Fibroblast of lung (primary cell): ENCODE measurements at regions not wholly inside any gene's neighbourhood (a gene's known extent, or its start where the extent isn't known, plus 50 kb on each side); places are given as distances from the start of the nearest gene placed in this dataset.

Experiments
- DNase-seq, 2 donors: peaks; one replicate each; pipeline versions ENCODE4 v3.0.0 to v3.0.0-alpha.2; 2010; ENCODE audit warnings: low read depth in 2 of 2
- H2AFZ ChIP-seq: 2 replicates; pipeline ENCODE4 v1.5.1; 2012; ENCODE audit warnings: low read length, control low read depth, inconsistent platforms
- H3K27ac ChIP-seq: 2 replicates; pipeline ENCODE4 v1.5.1; 2011; ENCODE audit warnings: low read length, control low read depth; ENCODE audit not compliant: insufficient read depth
- H3K27me3 ChIP-seq: 2 replicates; pipeline ENCODE4 v1.5.1; 2011; ENCODE audit warnings: mild to moderate bottlenecking, low read length; ENCODE audit not compliant: control insufficient read depth, insufficient read depth
- H3K36me3 ChIP-seq: 2 replicates; pipeline ENCODE4 v1.5.1; 2011; ENCODE audit warnings: low read length; ENCODE audit not compliant: control insufficient read depth, insufficient read depth
- H3K4me1 ChIP-seq: 2 replicates; pipeline ENCODE4 v1.5.1; 2011; ENCODE audit warnings: low read length; ENCODE audit not compliant: control insufficient read depth, insufficient read depth; ENCODE audit errors: extremely low read depth
- H3K4me2 ChIP-seq: 2 replicates; pipeline ENCODE4 v1.5.1; 2011; ENCODE audit warnings: low read length, control low read depth; ENCODE audit not compliant: insufficient read depth; ENCODE audit errors: extremely low read depth
- H3K4me3 ChIP-seq, 4 experiments: fragments of 200-600 bp in 1 of 4; sonication (generic) in 1 of 4; replicated peaks in 1 of 4; 2 replicates each; pipeline ENCODE4 v1.5.1; 2011 to 2016; ENCODE audit warnings: low read length in 4 of 4, low read depth in 3 of 4, mild to moderate bottlenecking in 3 of 4, control low read depth in 2 of 4, inconsistent platforms in 1 of 4, mixed read lengths in 1 of 4; ENCODE audit not compliant: insufficient read depth in 1 of 4; ENCODE audit errors: control extremely low read depth in 1 of 4
- H3K79me2 ChIP-seq: 2 replicates; pipeline ENCODE4 v1.5.1; 2012; ENCODE audit warnings: mild to moderate bottlenecking, low read length, inconsistent platforms; ENCODE audit not compliant: control insufficient read depth, insufficient read depth
- H3K9ac ChIP-seq: 2 replicates; pipeline ENCODE4 v1.5.1; 2011; ENCODE audit warnings: mild to moderate bottlenecking, low read length, control low read depth; ENCODE audit not compliant: insufficient read depth
- H3K9me3 ChIP-seq: 2 replicates; pipeline ENCODE4 v1.5.1; 2012; ENCODE audit warnings: low read depth, low read length; ENCODE audit not compliant: control insufficient read depth, insufficient read depth
- H4K20me1 ChIP-seq: 2 replicates; pipeline ENCODE4 v1.5.1; 2011; ENCODE audit warnings: low read length; ENCODE audit not compliant: control insufficient read depth, insufficient read depth; ENCODE audit errors: extremely low read depth
- EZH2 ChIP-seq: IDR thresholded peaks from 2 replicates; pipeline ENCODE4 v1.5.1; 2012; ENCODE audit warnings: low read length, control low read depth, mild to moderate bottlenecking; ENCODE audit errors: missing control alignments
- TF ChIP-seq, protein P1 (sequence below), 2 donors: IDR thresholded peaks in 1 of 2; conservative IDR thresholded peaks in 1 of 2; 1 replicate in 1 of 2; 2 replicates in 1 of 2; pipeline ENCODE4 v1.5.1; 2011 to 2012; ENCODE audit warnings: low read length in 2 of 2, control low read depth in 1 of 2, inconsistent platforms in 1 of 2, low read depth in 1 of 2, mild to moderate bottlenecking in 1 of 2

DNA sequence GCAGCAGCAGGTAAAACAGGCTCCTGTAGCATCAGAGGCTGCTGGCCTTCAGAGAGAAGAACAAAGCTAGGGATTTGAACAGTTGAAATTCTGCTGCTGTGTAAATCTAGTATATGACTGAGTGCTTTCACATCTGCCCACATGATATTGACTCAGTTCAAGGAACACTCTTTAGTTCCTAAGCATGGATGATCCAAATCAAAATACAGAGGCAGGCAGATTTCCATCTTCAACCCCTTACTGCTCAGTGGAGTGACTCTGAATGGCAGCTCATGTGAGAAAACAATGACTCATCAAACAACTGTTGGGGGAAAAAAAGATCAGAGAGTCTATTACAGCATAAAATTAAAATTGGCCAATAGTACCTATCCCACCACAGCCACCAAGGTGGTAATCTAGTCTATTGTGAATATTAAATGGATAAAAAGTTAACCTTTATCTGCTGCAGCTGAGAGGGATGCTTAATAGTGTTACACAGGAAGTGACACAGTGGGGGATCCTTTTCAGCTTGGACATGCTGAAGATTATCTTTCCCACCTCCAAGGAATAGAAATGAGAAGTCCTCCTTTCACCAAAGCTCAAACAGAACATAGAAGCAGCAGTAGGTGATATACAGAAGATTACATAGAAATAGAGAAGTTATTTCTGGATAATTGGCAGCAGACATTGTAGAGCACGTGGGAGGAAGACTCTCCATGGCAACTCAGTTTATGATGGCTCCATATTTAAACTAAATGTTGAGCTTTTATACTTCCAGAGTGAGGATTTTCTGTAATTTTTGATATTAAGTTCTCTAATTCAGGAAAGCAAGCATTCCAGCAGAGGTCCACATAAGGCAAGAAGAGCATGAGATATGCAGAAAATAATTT is 239.7 kb upstream of the ERCC4 start:
- Histone ChIP-seq H3K4me3 (no peak overlapping the region), H3K4me2 (no peak overlapping the region), H4K20me1 (no peaks in the 10 kb centered on the region), H3K9me3 (no peaks in the 10 kb centered on the region), H3K36me3 (no peaks in the 10 kb centered on the region), H3K4me1 (no peaks in the 10 kb centered on the region), H3K27ac (no peak overlapping the region), H2AFZ (no peak overlapping the region), H3K9ac (no peak overlapping the region), H3K79me2 (no peaks in the 10 kb centered on the region), H3K27me3 (no peaks in the 10 kb centered on the region)
- no peak for DNase-seq
- TF ChIP-seq, protein P1, sequence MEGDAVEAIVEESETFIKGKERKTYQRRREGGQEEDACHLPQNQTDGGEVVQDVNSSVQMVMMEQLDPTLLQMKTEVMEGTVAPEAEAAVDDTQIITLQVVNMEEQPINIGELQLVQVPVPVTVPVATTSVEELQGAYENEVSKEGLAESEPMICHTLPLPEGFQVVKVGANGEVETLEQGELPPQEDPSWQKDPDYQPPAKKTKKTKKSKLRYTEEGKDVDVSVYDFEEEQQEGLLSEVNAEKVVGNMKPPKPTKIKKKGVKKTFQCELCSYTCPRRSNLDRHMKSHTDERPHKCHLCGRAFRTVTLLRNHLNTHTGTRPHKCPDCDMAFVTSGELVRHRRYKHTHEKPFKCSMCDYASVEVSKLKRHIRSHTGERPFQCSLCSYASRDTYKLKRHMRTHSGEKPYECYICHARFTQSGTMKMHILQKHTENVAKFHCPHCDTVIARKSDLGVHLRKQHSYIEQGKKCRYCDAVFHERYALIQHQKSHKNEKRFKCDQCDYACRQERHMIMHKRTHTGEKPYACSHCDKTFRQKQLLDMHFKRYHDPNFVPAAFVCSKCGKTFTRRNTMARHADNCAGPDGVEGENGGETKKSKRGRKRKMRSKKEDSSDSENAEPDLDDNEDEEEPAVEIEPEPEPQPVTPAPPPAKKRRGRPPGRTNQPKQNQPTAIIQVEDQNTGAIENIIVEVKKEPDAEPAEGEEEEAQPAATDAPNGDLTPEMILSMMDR (conservative IDR thresholded peaks at IDR 0.05 in 1 of 2, IDR thresholded peaks at IDR 0.05 in 1 of 2; ENCODE audit: low read depth in 1 of 2, low read length in 2 of 2): no peak
- TF ChIP-seq EZH2: no peak

DNA sequence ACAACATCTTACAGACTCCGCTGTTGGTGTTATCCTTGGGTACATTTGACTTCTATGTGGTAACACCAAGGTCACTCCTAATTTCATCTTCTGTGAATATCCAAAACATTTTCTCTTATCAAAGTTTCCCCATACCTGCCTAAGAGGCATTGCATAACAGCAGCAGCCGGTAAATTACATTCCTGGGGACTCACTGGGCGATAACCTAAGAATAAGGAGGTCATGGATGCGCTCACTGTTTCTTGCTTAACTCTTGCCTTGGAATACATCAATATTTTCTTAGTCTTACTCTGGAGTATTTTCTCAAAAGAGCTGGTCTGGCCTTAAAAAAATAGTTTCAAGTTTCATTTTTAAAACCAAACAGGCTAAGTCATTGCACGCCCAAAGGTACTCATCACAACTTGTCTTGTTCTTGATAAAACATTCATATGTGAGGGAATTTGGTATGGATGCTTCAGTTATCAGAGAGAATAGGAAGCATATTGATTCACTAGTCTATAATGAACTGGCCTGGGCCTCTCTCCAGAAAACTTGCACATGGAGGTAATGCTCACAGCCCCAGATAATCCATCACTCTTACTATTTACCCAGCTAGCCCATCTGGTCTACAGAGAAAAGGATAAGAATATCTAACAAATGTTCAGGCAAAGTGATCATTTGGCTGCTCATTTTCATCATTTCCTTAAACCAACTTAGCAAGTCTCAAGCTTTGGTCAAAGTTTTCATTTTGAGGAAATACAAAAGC is 235.0 kb upstream of the ERCC4 start:
- H3K27me3 ChIP-seq: no peaks in the 10 kb centered on the region
- no peak overlapping the region for H2AFZ ChIP-seq
- no peak overlapping the region for H3K9ac ChIP-seq
- no peaks in the 10 kb centered on the region for H3K4me1 ChIP-seq
- H3K36me3 ChIP-seq: no peaks in the 10 kb centered on the region
- H3K4me2 ChIP-seq: no peak overlapping the region
- no peak for DNase-seq
- no peaks in the 10 kb centered on the region for H3K79me2 ChIP-seq
- no peak overlapping the region for H3K27ac ChIP-seq
- no peak overlapping the region for H3K4me3 ChIP-seq
- H3K9me3 ChIP-seq: no peaks in the 10 kb centered on the region
- H4K20me1 ChIP-seq: no peaks in the 10 kb centered on the region
- TF ChIP-seq, protein P1 (conservative IDR thresholded peaks at IDR 0.05 in 1 of 2, IDR thresholded peaks at IDR 0.05 in 1 of 2; ENCODE audit: low read depth in 1 of 2, low read length in 2 of 2): no peak
- TF ChIP-seq EZH2: no peak

GRCh38 chr16:13696017-13696416 is 223.9 kb upstream of the ERCC4 start:
- Histone ChIP-seq H3K4me3 (no peak overlapping the region), H3K4me1 (no peaks in the 10 kb centered on the region), H3K36me3 (no peaks in the 10 kb centered on the region), H3K4me2 (no peak overlapping the region), H3K9me3 (no peaks in the 10 kb centered on the region), H2AFZ (no peak overlapping the region), H3K9ac (no peak overlapping the region), H3K27me3 (no peaks in the 10 kb centered on the region), H4K20me1 (no peaks in the 10 kb centered on the region), H3K79me2 (no peaks in the 10 kb centered on the region), H3K27ac (no peak overlapping the region)
- no peak for DNase-seq
- TF ChIP-seq, protein P1 (conservative IDR thresholded peaks at IDR 0.05 in 1 of 2, IDR thresholded peaks at IDR 0.05 in 1 of 2; ENCODE audit: low read depth in 1 of 2, low read length in 2 of 2): no peak
